H9 (cell line): ENCODE measurements at regions not wholly inside any gene's neighbourhood (a gene's known extent, or its start where the extent isn't known, plus 50 kb on each side); places are given as distances from the start of the nearest gene placed in this dataset.

Source experiments
- DNase-seq: peaks from one replicate; pipeline ENCODE4 v3.0.0-alpha.2; 2017
- H2AFZ ChIP-seq: one replicate; pipeline ENCODE4 v1.6.1; 2013; ENCODE audit warnings: mild to moderate bottlenecking, low read length, control low read depth, moderate library complexity
- H2AK5ac ChIP-seq: 2 replicates; pipeline ENCODE4 v1.6.1; 2013; ENCODE audit warnings: low read length, control low read depth, mixed read lengths; ENCODE audit not compliant: insufficient read length
- H2BK120ac ChIP-seq: one replicate; pipeline ENCODE4 v1.6.1; 2013; ENCODE audit warnings: low read depth, mild to moderate bottlenecking, low read length, control low read depth, inconsistent platforms; ENCODE audit not compliant: poor library complexity, severe bottlenecking
- H2BK12ac ChIP-seq: 2 replicates; pipeline ENCODE4 v1.6.1; 2013; ENCODE audit warnings: low read length, control low read depth, mixed read lengths, low read depth; ENCODE audit not compliant: insufficient read length
- H2BK15ac ChIP-seq: 2 replicates; pipeline ENCODE4 v1.6.1; 2013; ENCODE audit warnings: low read depth, low read length, control low read depth
- H2BK20ac ChIP-seq: one replicate; pipeline ENCODE4 v1.6.1; 2013; ENCODE audit warnings: low read depth, mild to moderate bottlenecking, low read length, control low read depth, inconsistent platforms; ENCODE audit not compliant: poor library complexity, severe bottlenecking
- H2BK5ac ChIP-seq: 2 replicates; pipeline ENCODE4 v1.6.1; 2013; ENCODE audit warnings: low read length, control low read depth, mixed read lengths; ENCODE audit not compliant: insufficient read length
- H3K14ac ChIP-seq: 2 replicates; pipeline ENCODE4 v1.6.1; 2013; ENCODE audit warnings: low read length, control low read depth; ENCODE audit not compliant: insufficient read depth
- H3K18ac ChIP-seq: 2 replicates; pipeline ENCODE4 v1.6.1; 2013; ENCODE audit warnings: low read depth, mild to moderate bottlenecking, mixed read lengths, low read length, control low read depth; ENCODE audit not compliant: insufficient read length
- H3K23ac ChIP-seq: 2 replicates; pipeline ENCODE4 v1.6.1; 2013; ENCODE audit warnings: low read length, control low read depth, mixed read lengths, low read depth; ENCODE audit not compliant: insufficient read length
- H3K23me2 ChIP-seq: 2 replicates; pipeline ENCODE4 v1.6.1; 2013; ENCODE audit warnings: low read depth, mild to moderate bottlenecking, mixed read lengths, low read length, control low read depth; ENCODE audit not compliant: insufficient read length, poor library complexity, severe bottlenecking
- H3K27ac ChIP-seq: 2 replicates; pipeline ENCODE4 v1.5.1; 2013; ENCODE audit warnings: low read length, control low read depth, mixed read lengths, low read depth; ENCODE audit not compliant: insufficient read length
- H3K27me3 ChIP-seq: 2 replicates; pipeline ENCODE4 v1.6.1; 2013; ENCODE audit warnings: low read length, control low read depth, inconsistent platforms; ENCODE audit not compliant: insufficient read depth
- H3K4ac ChIP-seq: 2 replicates; pipeline ENCODE4 v1.6.1; 2013; ENCODE audit warnings: low read depth, mild to moderate bottlenecking, control low read depth, inconsistent platforms, low read length, moderate library complexity
- H3K4me1 ChIP-seq: 2 replicates; pipeline ENCODE4 v1.6.1; 2013; ENCODE audit warnings: low read length, control low read depth, inconsistent platforms; ENCODE audit not compliant: insufficient read depth
- H3K4me2 ChIP-seq: 2 replicates; pipeline ENCODE4 v1.6.1; 2013; ENCODE audit warnings: low read length, control low read depth, mixed read lengths; ENCODE audit not compliant: insufficient read length, insufficient read depth
- H3K56ac ChIP-seq: 2 replicates; pipeline ENCODE4 v1.6.1; 2013; ENCODE audit warnings: low read depth, mild to moderate bottlenecking, mixed read lengths, low read length, control low read depth; ENCODE audit not compliant: insufficient read length
- H3K79me1 ChIP-seq: 2 replicates; pipeline ENCODE4 v1.6.1; 2013; ENCODE audit warnings: low read depth, mild to moderate bottlenecking, moderate library complexity, low read length, control low read depth, inconsistent platforms; ENCODE audit not compliant: insufficient read depth, poor library complexity, severe bottlenecking
- H3K79me2 ChIP-seq: 2 replicates; pipeline ENCODE4 v1.6.1; 2013; ENCODE audit warnings: low read length, control low read depth, inconsistent platforms; ENCODE audit not compliant: insufficient read depth
- H3K9ac ChIP-seq: 2 replicates; pipeline ENCODE4 v1.6.1; 2013; ENCODE audit warnings: low read length, control low read depth, mixed read lengths; ENCODE audit not compliant: insufficient read length; ENCODE audit errors: extremely low read depth
- H3K9me3 ChIP-seq: one replicate; pipeline ENCODE4 v1.6.1; 2013; ENCODE audit warnings: low read depth, low read length, inconsistent platforms; ENCODE audit not compliant: control insufficient read depth
- H3T11ph ChIP-seq: one replicate; pipeline ENCODE4 v1.6.1; 2013; ENCODE audit warnings: mild to moderate bottlenecking, low read length, control low read depth, inconsistent platforms
- H4K20me1 ChIP-seq: one replicate; pipeline ENCODE4 v1.6.1; 2013; ENCODE audit not compliant: control insufficient read depth, insufficient read length, insufficient read depth
- H4K5ac ChIP-seq: 2 replicates; pipeline ENCODE4 v1.6.1; 2013; ENCODE audit warnings: low read depth, mild to moderate bottlenecking, mixed read lengths, low read length, control low read depth; ENCODE audit not compliant: insufficient read length
- H4K8ac ChIP-seq: replicated peaks from 2 replicates; pipeline ENCODE4 v1.6.1; 2013; ENCODE audit warnings: low read length, control low read depth, mixed read lengths, low read depth; ENCODE audit not compliant: insufficient read length
- H4K91ac ChIP-seq: 2 replicates; pipeline ENCODE4 v1.6.1; 2013; ENCODE audit warnings: low read depth, mild to moderate bottlenecking, moderate library complexity, mixed read lengths, low read length, control low read depth; ENCODE audit not compliant: insufficient read length
- H3K27ac Mint-ChIP-seq, 3 experiments: 2 replicates in 2 of 3; 3 replicates in 1 of 3; pipeline ENCODE4 v1.8.0; 2020 to 2021; ENCODE audit warnings: mixed read lengths in 3 of 3, mild to moderate bottlenecking in 1 of 3, moderate library complexity in 1 of 3
- H3K27me3 Mint-ChIP-seq: 2 replicates; pipeline ENCODE4 v1.8.0; 2021; ENCODE audit warnings: low read depth, mild to moderate bottlenecking, moderate library complexity, mixed read lengths
- H3K36me3 Mint-ChIP-seq, 3 experiments: 2 replicates in 2 of 3; 3 replicates in 1 of 3; pipeline ENCODE4 v1.8.0; 2020 to 2021; ENCODE audit warnings: low read depth in 3 of 3, mixed read lengths in 3 of 3; ENCODE audit not compliant: insufficient read depth in 1 of 3
- H3K4me1 Mint-ChIP-seq, 2 experiments: 2 replicates each; pipeline ENCODE4 v1.8.0; 2020; ENCODE audit warnings: mixed read lengths in 2 of 2
- H3K4me3 Mint-ChIP-seq, 2 experiments: 2 replicates in 1 of 2; 3 replicates in 1 of 2; pipeline ENCODE4 v1.8.0; 2020 to 2021; ENCODE audit warnings: mild to moderate bottlenecking in 2 of 2, mixed read lengths in 2 of 2, moderate library complexity in 1 of 2
- H3K9me3 Mint-ChIP-seq, 2 experiments: 2 replicates in 1 of 2; 3 replicates in 1 of 2; pipeline ENCODE4 v1.8.0; 2020; ENCODE audit warnings: mild to moderate bottlenecking in 2 of 2, mixed read lengths in 2 of 2, moderate library complexity in 1 of 2
- WGBS: extraction: QIAGEN DNeasy Blood & Tissue Kit; methylation state at CpG from one replicate; pipeline ENCODE4 v1.1.7; 2013; ENCODE audit warnings: missing lambda C conversion rate, low lambda C conversion rate, mixed read lengths; ENCODE audit not compliant: insufficient read length; ENCODE audit errors: extremely low coverage; 5-methylcytosine and 5-hydroxymethylcytosine counted together
- TF ChIP-seq, protein P1 (sequence below): fragments of 200-600 bp; sonication (generic); conservative IDR thresholded peaks from 3 replicates; pipeline ENCODE4 v1.8.0; 2021; ENCODE audit warnings: antibody characterized with exemption, mild to moderate bottlenecking

- H3K9ac ChIP-seq = no peak overlapping the region
- no peak overlapping the region for H4K91ac ChIP-seq
- H3K56ac ChIP-seq = no peak overlapping the region
- H4K5ac ChIP-seq = no peak overlapping the region
- no peaks in the 10 kb centered on the region; the same call in 1 of the 2 replicates for H3K27me3 ChIP-seq
- peaks cover 2% of the 10 kb centered on the region for H4K20me1 ChIP-seq
- no peak overlapping the region for H2AK5ac ChIP-seq
- no peak overlapping the region for H3K4ac ChIP-seq
- H3K9me3 ChIP-seq = no peaks in the 10 kb centered on the region
- Mint-ChIP-seq H3K4me1 (peaks cover 0 to 4% of the 10 kb centered on the region in 2 experiments; a peak in 1 of 4 replicates), H3K9me3 (peaks cover 0 to 3% of the 10 kb centered on the region in 2 experiments; a peak in 1 of 5 replicates), H3K36me3 (no peaks in the 10 kb centered on the region), H3K4me3 (no peak overlapping the region), H3K27me3 (peaks cover 70% of the 10 kb centered on the region), H3K27ac (no peak overlapping the region)
- WGBS = no CpG with 5 or more reads among the region's 19 CpGs
- no peaks in the 10 kb centered on the region for H3K79me1 ChIP-seq
- DNase-seq = peak; percentile 79
- no peak overlapping the region for H3K14ac ChIP-seq
- no peak overlapping the region for H3K4me2 ChIP-seq
- H3K18ac ChIP-seq = no peak overlapping the region
- TF ChIP-seq, protein P1, sequence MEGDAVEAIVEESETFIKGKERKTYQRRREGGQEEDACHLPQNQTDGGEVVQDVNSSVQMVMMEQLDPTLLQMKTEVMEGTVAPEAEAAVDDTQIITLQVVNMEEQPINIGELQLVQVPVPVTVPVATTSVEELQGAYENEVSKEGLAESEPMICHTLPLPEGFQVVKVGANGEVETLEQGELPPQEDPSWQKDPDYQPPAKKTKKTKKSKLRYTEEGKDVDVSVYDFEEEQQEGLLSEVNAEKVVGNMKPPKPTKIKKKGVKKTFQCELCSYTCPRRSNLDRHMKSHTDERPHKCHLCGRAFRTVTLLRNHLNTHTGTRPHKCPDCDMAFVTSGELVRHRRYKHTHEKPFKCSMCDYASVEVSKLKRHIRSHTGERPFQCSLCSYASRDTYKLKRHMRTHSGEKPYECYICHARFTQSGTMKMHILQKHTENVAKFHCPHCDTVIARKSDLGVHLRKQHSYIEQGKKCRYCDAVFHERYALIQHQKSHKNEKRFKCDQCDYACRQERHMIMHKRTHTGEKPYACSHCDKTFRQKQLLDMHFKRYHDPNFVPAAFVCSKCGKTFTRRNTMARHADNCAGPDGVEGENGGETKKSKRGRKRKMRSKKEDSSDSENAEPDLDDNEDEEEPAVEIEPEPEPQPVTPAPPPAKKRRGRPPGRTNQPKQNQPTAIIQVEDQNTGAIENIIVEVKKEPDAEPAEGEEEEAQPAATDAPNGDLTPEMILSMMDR = peak; percentile 81
- no peak overlapping the region for H2BK15ac ChIP-seq
- H3K27ac ChIP-seq = no peak overlapping the region
- no peak overlapping the region for H3K23ac ChIP-seq
- no peak overlapping the region for H4K8ac ChIP-seq
- H3K79me2 ChIP-seq = no peaks in the 10 kb centered on the region
- H3K4me1 ChIP-seq = no peaks in the 10 kb centered on the region
- H3K23me2 ChIP-seq = no peaks in the 10 kb centered on the region
- H2AFZ ChIP-seq = no peak overlapping the region
- H2BK120ac ChIP-seq = no peak overlapping the region
- H2BK5ac ChIP-seq = no peak overlapping the region
- H3T11ph ChIP-seq = no peak overlapping the region
- H2BK12ac ChIP-seq = no peak overlapping the region
- no peak overlapping the region for H2BK20ac ChIP-seq
These were observed 184.3 kb downstream of the SH3BP4 start for GRCh38 chr2:235135990-235136561.
